H1 (cell line): ENCODE measurements at regions not wholly inside any gene's neighbourhood (a gene's known extent, or its start where the extent isn't known, plus 50 kb on each side); places are given as distances from the start of the nearest gene placed in this dataset.

ENCODE experiments used
- CTCF ChIA-PET: fragments of 300-600 bp; sonication (Branson Sonifier 250); formaldehyde crosslinking; loops from one replicate; lab custom pipeline; 2021; ENCODE audit not compliant: partially characterized antibody; lab: Charles Lee
- POLR2A ChIA-PET: fragments of 300-600 bp; sonication (Branson Sonifier 250); formaldehyde crosslinking; loops from one replicate; lab custom pipeline; 2021; ENCODE audit warnings: inconsistent platforms; ENCODE audit not compliant: partially characterized antibody; lab: Charles Lee
- DNase-seq, 2 experiments: peaks; one replicate each; pipeline versions ENCODE4 v3.0.0 to v3.0.0-alpha.2; 2010 to 2022; ENCODE audit warnings: low spot score in 2 of 2, low read depth in 1 of 2, mixed read lengths in 1 of 2
- FAIRE-seq: peaks from 2 replicates; lab custom pipeline; 2011; peaks lifted over from hg19 to GRCh38; lab: Jason Lieb, UNC
- H2AFZ ChIP-seq: 2 replicates; pipeline ENCODE4 v1.8.1; 2012; ENCODE audit warnings: low read length, inconsistent platforms
- H2AK5ac ChIP-seq: 2 replicates; pipeline ENCODE4 v1.6.1; 2013; ENCODE audit warnings: low read depth, low read length
- H2BK120ac ChIP-seq: replicated peaks from 2 replicates; pipeline ENCODE3; 2013; ENCODE audit warnings: low read depth, low read length, inconsistent platforms
- H2BK12ac ChIP-seq: 2 replicates; pipeline ENCODE4 v1.6.1; 2013; ENCODE audit warnings: low read depth, low read length
- H2BK15ac ChIP-seq: 2 replicates; pipeline ENCODE4 v1.6.1; 2013; ENCODE audit warnings: low read length
- H2BK20ac ChIP-seq: 2 replicates; pipeline ENCODE4 v1.6.1; 2013; ENCODE audit warnings: low read length
- H2BK5ac ChIP-seq: 2 replicates; pipeline ENCODE4 v1.6.1; 2013; ENCODE audit warnings: low read depth, low read length
- H3K14ac ChIP-seq: 2 replicates; pipeline ENCODE4 v1.6.1; 2013; ENCODE audit warnings: inconsistent platforms; ENCODE audit not compliant: insufficient read length
- H3K18ac ChIP-seq: 2 replicates; pipeline ENCODE4 v1.6.1; 2013; ENCODE audit warnings: low read length; ENCODE audit errors: extremely low read depth
- H3K23ac ChIP-seq: 2 replicates; pipeline ENCODE4 v1.6.1; 2013; ENCODE audit warnings: inconsistent platforms; ENCODE audit not compliant: insufficient read length
- H3K23me2 ChIP-seq: 2 replicates; pipeline ENCODE4 v1.6.1; 2013; ENCODE audit warnings: low read depth, low read length
- H3K27ac ChIP-seq: 2 replicates; pipeline ENCODE4 v1.6.1; 2011; ENCODE audit warnings: low read depth, low read length, inconsistent platforms
- H3K27me3 ChIP-seq, 4 experiments: replicated peaks in 1 of 4; 1 replicate in 1 of 4; 2 replicates in 3 of 4; pipeline versions ENCODE4 v1.6.1 to v1.8.1; 2011 to 2013; ENCODE audit warnings: low read length in 3 of 4, mild to moderate bottlenecking in 3 of 4, inconsistent platforms in 2 of 4, mixed read lengths in 2 of 4, moderate library complexity in 1 of 4; ENCODE audit not compliant: control insufficient read depth in 3 of 4, insufficient read depth in 3 of 4; ENCODE audit errors: extremely low read depth in 1 of 4
- H3K36me3 ChIP-seq, 4 experiments: 2 replicates each; pipeline versions ENCODE4 v1.6.1 to v1.8.1; 2011 to 2013; ENCODE audit warnings: mild to moderate bottlenecking in 4 of 4, low read length in 3 of 4, moderate library complexity in 2 of 4, control low read depth in 1 of 4, inconsistent platforms in 1 of 4; ENCODE audit not compliant: insufficient read depth in 4 of 4, control insufficient read depth in 2 of 4
- H3K4ac ChIP-seq: replicated peaks from 2 replicates; pipeline ENCODE3; 2013; ENCODE audit warnings: low read length, low read depth, mixed read lengths, inconsistent platforms; ENCODE audit not compliant: insufficient read length
- H3K4me1 ChIP-seq, 4 experiments: replicated peaks in 1 of 4; 1 replicate in 1 of 4; 2 replicates in 3 of 4; pipeline versions ENCODE4 v1.6.1 to v1.8.1; 2011 to 2013; ENCODE audit warnings: low read length in 3 of 4, inconsistent platforms in 2 of 4, mixed read lengths in 1 of 4; ENCODE audit not compliant: insufficient read depth in 4 of 4, control insufficient read depth in 3 of 4
- H3K4me2 ChIP-seq, 2 experiments: 2 replicates each; pipeline versions ENCODE4 v1.6.1 to v1.8.1; 2011 to 2013; ENCODE audit warnings: low read depth in 2 of 2, low read length in 2 of 2, control low read depth in 1 of 2, inconsistent platforms in 1 of 2, mild to moderate bottlenecking in 1 of 2; ENCODE audit not compliant: insufficient read depth in 1 of 2
- H3K4me3 ChIP-seq, 4 experiments: fragments of 200-600, 300-600 bp in 1 of 4; sonication (generic), shearing (Covaris generic), sonication (Bioruptor Twin) in 1 of 4; 2 replicates each; pipeline versions ENCODE4 v1.5.1 to v1.8.1; 2011 to 2016; ENCODE audit warnings: low read length in 4 of 4, low read depth in 3 of 4, control low read depth in 2 of 4, inconsistent platforms in 2 of 4, mild to moderate bottlenecking in 2 of 4, mixed read lengths in 1 of 4, moderate library complexity in 1 of 4; ENCODE audit not compliant: insufficient read depth in 2 of 4; ENCODE audit errors: extremely low read depth in 1 of 4
- H3K56ac ChIP-seq: replicated peaks from 2 replicates; pipeline ENCODE3; 2013; ENCODE audit warnings: low read depth, mild to moderate bottlenecking, mixed read lengths, low read length, inconsistent platforms; ENCODE audit not compliant: insufficient read length
- H3K79me1 ChIP-seq: 2 replicates; pipeline ENCODE4 v1.6.1; 2013; ENCODE audit warnings: low read depth, low read length, control low read depth
- H3K79me2 ChIP-seq, 2 experiments: 2 replicates each; pipeline versions ENCODE4 v1.6.1 to v1.8.1; 2012 to 2013; ENCODE audit warnings: low read length in 2 of 2, mild to moderate bottlenecking in 2 of 2, inconsistent platforms in 1 of 2; ENCODE audit not compliant: insufficient read depth in 2 of 2, control insufficient read depth in 1 of 2
- H3K9ac ChIP-seq, 4 experiments: replicated peaks in 1 of 4; 1 replicate in 1 of 4; 2 replicates in 3 of 4; pipeline versions ENCODE4 v1.6.1 to v1.8.1; 2011 to 2013; ENCODE audit warnings: low read depth in 3 of 4, low read length in 3 of 4, control low read depth in 2 of 4, mild to moderate bottlenecking in 2 of 4, moderate library complexity in 2 of 4, inconsistent platforms in 1 of 4; ENCODE audit errors: extremely low read depth in 1 of 4
- H3K9me3 ChIP-seq, 2 experiments: 2 replicates each; pipeline versions ENCODE4 v1.6.1 to v1.8.1; 2012 to 2013; ENCODE audit warnings: mild to moderate bottlenecking in 2 of 2, moderate library complexity in 2 of 2, control low read depth in 1 of 2, inconsistent platforms in 1 of 2, low read depth in 1 of 2, low read length in 1 of 2, mixed read lengths in 1 of 2; ENCODE audit not compliant: insufficient read depth in 2 of 2
- H4K20me1 ChIP-seq, 2 experiments: replicated peaks in 1 of 2; 2 replicates each; pipeline versions ENCODE3 to v1.8.1; 2011 to 2013; ENCODE audit warnings: inconsistent platforms in 2 of 2, low read length in 2 of 2, mild to moderate bottlenecking in 1 of 2; ENCODE audit not compliant: insufficient read depth in 2 of 2, control insufficient read depth in 1 of 2
- H4K5ac ChIP-seq: 2 replicates; pipeline ENCODE4 v1.6.1; 2013; ENCODE audit warnings: low read length, low read depth, mixed read lengths, inconsistent platforms; ENCODE audit not compliant: insufficient read length
- H4K8ac ChIP-seq: 2 replicates; pipeline ENCODE4 v1.8.0; 2013; ENCODE audit warnings: mild to moderate bottlenecking, moderate library complexity, low read length, inconsistent platforms; ENCODE audit not compliant: insufficient read depth; ENCODE audit errors: extremely low read depth
- H4K91ac ChIP-seq: replicated peaks from 2 replicates; pipeline ENCODE3; 2013; ENCODE audit warnings: low read length, mixed read lengths, inconsistent platforms; ENCODE audit not compliant: insufficient read length
- HDAC2 ChIP-seq, 2 experiments: fragments of 300-600 bp in 1 of 2; sonication (generic) in 1 of 2; IDR thresholded peaks; 2 replicates each; pipeline ENCODE4 v1.6.1; 2011 to 2012; ENCODE audit warnings: low read depth in 2 of 2, low read length in 2 of 2, mild to moderate bottlenecking in 2 of 2, moderate library complexity in 2 of 2, borderline replicate concordance in 1 of 2, inconsistent platforms in 1 of 2
- KDM4A ChIP-seq: IDR thresholded peaks from one replicate; pipeline ENCODE4 v1.7.1; 2012; ENCODE audit warnings: low read depth, mild to moderate bottlenecking, moderate library complexity, low read length, inconsistent platforms; ENCODE audit not compliant: severe bottlenecking
- MAFK ChIP-seq: IDR thresholded peaks from 2 replicates; pipeline ENCODE4 v1.6.1; 2012; ENCODE audit warnings: low read depth, mild to moderate bottlenecking, improper control_type of control experiment, low read length
- SP1 ChIP-seq: IDR thresholded peaks from 2 replicates; pipeline ENCODE4 v1.6.1; 2011; ENCODE audit warnings: low read depth, low read length
- SP4 ChIP-seq: IDR thresholded peaks from 2 replicates; pipeline ENCODE4 v1.6.1; 2012; ENCODE audit warnings: low read length, inconsistent platforms
- WGBS, 2 experiments: shearing (Covaris generic) in 1 of 2; methylation state at CpG; one replicate each; pipeline versions ENCODE4 v1.1.6 to v1.1.7; 2013 to 2015; ENCODE audit warnings: low lambda C conversion rate in 2 of 2, mixed read lengths in 2 of 2, inconsistent platforms in 1 of 2, low coverage in 1 of 2, missing lambda C conversion rate in 1 of 2; ENCODE audit not compliant: insufficient replicate concordance in 2 of 2, insufficient coverage in 1 of 2, insufficient read length in 1 of 2; ENCODE audit errors: extremely low coverage in 1 of 2, missing lambda C conversion rate in 1 of 2; 5-methylcytosine and 5-hydroxymethylcytosine counted together
- TF ChIP-seq, protein P1 (sequence below): IDR thresholded peaks from 2 replicates; pipeline ENCODE4 v1.6.1; 2012; ENCODE audit warnings: low read length, inconsistent platforms
- TF ChIP-seq, protein P2 (sequence below): IDR thresholded peaks from 2 replicates; pipeline ENCODE4 v1.6.1; 2012; ENCODE audit warnings: inconsistent platforms

DNA sequence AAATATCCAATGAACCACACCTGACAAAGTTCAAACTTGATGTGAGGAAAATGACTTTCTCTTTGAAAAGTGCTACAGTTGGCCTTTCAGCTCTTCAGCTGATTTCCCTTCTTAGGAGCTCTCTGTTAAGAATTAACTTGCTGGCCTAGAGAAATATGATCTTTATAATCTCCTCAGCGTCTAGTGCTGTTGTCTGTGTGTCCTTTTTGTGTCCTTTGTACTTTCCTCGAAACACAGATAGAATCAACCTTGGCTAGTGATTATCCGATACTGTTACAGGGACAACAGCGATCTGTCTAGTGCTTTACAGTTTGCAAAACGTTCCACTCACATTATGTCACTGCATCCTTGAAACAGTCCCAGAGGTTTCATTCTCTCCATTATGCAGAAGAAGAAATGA is 162.8 kb upstream of the RMST start:
- WGBS, 2 experiments = 90% methylated on average over 5 of the region's 5 CpGs; no CpG with 5 or more reads in 1 of the 2 experiments
- Histone ChIP-seq H3K14ac (no peak overlapping the region), H3K23me2 (no peaks in the 10 kb centered on the region), H2BK12ac (no peak overlapping the region), H3K79me1 (no peaks in the 10 kb centered on the region), H3K4me2 (no peak overlapping the region), H2BK5ac (no peak overlapping the region), H3K9me3 (peaks cover 9% of the 10 kb centered on the region in 2 experiments), H3K27ac (no peak overlapping the region), H2BK120ac (no peak overlapping the region), H4K8ac (no peak overlapping the region), H2AFZ (no peak overlapping the region), H4K5ac (no peak overlapping the region), H3K4ac (no peak overlapping the region), H2BK20ac (no peak overlapping the region), H2BK15ac (no peak overlapping the region), H4K20me1 (no peaks in the 10 kb centered on the region), H3K18ac (no peak overlapping the region), H3K4me1 (no peaks in the 10 kb centered on the region), H3K79me2 (no peaks in the 10 kb centered on the region), H4K91ac (no peak overlapping the region), H3K23ac (no peak overlapping the region), H2AK5ac (no peak overlapping the region), H3K36me3 (no peaks in the 10 kb centered on the region; a peak in 1 of 8 replicates), H3K4me3 (no peak overlapping the region), H3K56ac (no peak overlapping the region), H3K27me3 (no peaks in the 10 kb centered on the region), H3K9ac (no peak overlapping the region)
- FAIRE-seq (no peak), DNase-seq (no peak)
- ChIA-PET CTCF (interaction anchor here (1.1 to 2.1 kb wide), 3 partner anchors 9 to 17 kb away, joined by 3 to 6 read pairs (median 3); no protein-coding TSS in a partner anchor), POLR2A (no interaction called here)
- TF ChIP-seq, protein P1, sequence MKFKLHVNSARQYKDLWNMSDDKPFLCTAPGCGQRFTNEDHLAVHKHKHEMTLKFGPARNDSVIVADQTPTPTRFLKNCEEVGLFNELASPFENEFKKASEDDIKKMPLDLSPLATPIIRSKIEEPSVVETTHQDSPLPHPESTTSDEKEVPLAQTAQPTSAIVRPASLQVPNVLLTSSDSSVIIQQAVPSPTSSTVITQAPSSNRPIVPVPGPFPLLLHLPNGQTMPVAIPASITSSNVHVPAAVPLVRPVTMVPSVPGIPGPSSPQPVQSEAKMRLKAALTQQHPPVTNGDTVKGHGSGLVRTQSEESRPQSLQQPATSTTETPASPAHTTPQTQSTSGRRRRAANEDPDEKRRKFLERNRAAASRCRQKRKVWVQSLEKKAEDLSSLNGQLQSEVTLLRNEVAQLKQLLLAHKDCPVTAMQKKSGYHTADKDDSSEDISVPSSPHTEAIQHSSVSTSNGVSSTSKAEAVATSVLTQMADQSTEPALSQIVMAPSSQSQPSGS = no peak
- no peak for TF ChIP-seq SP4
- TF ChIP-seq, protein P2, sequence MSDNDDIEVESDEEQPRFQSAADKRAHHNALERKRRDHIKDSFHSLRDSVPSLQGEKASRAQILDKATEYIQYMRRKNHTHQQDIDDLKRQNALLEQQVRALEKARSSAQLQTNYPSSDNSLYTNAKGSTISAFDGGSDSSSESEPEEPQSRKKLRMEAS = no peak
- TF ChIP-seq MAFK = no peak
- TF ChIP-seq SP1 = no peak
- no peak for TF ChIP-seq HDAC2 (IDR thresholded peaks at IDR 0.05; ENCODE audit: borderline replicate concordance in 1 of 2, low read depth in 2 of 2, low read length in 2 of 2)
- no peak for TF ChIP-seq KDM4A
